Hepatocyte (in vitro differentiated cells): ENCODE measurements at regions not wholly inside any gene's neighbourhood (a gene's known extent, or its start where the extent isn't known, plus 50 kb on each side); places are given as distances from the start of the nearest gene placed in this dataset.

Experiments used
- EZH2 ChIP-seq: fragments of 200-600 bp; sonication (generic); IDR thresholded peaks from 2 replicates; pipeline ENCODE4 v1.6.1; 2016; ENCODE audit warnings: antibody characterized with exemption, mild to moderate bottlenecking, borderline replicate concordance
- TF ChIP-seq, protein P1 (sequence below): fragments of 200-600 bp; sonication (generic); IDR thresholded peaks from 2 replicates; pipeline ENCODE4 v1.5.1; 2016; ENCODE audit warnings: antibody characterized with exemption, mild to moderate bottlenecking; ENCODE audit not compliant: poor library complexity

DNA sequence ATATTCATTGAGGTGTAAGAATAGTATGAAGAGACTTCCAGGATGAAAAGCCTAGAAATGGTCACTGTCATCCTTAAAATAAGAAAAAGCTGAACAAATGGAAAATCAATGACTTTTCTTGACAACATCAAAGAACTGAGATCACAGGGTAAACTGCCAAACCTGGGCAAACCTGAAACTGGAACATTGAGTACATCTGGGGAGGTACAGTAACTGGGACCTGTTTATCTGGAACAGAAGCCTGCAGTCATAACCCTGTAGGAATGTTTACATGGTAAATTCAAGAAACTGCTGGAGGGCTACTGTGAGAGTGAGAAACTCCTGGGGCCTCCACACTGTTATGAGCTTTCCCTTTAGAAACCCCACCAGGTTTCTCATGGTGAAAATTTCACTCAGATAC is 130.1 kb upstream of the PIRT start:
- TF ChIP-seq, protein P1, sequence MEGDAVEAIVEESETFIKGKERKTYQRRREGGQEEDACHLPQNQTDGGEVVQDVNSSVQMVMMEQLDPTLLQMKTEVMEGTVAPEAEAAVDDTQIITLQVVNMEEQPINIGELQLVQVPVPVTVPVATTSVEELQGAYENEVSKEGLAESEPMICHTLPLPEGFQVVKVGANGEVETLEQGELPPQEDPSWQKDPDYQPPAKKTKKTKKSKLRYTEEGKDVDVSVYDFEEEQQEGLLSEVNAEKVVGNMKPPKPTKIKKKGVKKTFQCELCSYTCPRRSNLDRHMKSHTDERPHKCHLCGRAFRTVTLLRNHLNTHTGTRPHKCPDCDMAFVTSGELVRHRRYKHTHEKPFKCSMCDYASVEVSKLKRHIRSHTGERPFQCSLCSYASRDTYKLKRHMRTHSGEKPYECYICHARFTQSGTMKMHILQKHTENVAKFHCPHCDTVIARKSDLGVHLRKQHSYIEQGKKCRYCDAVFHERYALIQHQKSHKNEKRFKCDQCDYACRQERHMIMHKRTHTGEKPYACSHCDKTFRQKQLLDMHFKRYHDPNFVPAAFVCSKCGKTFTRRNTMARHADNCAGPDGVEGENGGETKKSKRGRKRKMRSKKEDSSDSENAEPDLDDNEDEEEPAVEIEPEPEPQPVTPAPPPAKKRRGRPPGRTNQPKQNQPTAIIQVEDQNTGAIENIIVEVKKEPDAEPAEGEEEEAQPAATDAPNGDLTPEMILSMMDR = no peak
- TF ChIP-seq EZH2 = no peak
